ENCODE measurements at regions not wholly inside any gene's neighbourhood (a gene's known extent, or its start where the extent isn't known, plus 50 kb on each side); places are given as distances from the start of the nearest gene placed in this dataset.

DNA sequence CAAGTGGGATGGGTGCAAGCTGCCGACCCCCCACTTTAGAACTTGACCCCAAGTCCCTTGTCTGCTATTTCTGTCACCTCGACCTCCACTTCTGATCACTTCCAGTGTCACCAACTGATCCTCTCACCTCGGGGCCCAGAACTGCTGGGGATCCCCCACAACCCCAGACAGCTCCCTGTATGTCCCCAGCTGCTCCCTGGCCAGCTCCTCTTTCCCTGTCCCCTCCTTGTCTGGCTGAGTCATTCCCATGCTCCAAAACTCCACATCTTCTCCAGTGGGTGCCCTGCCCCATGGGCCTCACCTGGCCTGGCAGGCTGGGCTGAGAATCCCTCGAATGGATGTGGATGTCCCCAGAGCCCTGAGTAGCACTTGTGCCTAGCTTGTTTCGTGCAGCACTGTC, 154.3 kb upstream of the PCBD1 start:
- H3K4me1 Mint-ChIP-seq, result peaks cover 78% of the 10 kb centered on the region
- TF ChIP-seq, protein P1, sequence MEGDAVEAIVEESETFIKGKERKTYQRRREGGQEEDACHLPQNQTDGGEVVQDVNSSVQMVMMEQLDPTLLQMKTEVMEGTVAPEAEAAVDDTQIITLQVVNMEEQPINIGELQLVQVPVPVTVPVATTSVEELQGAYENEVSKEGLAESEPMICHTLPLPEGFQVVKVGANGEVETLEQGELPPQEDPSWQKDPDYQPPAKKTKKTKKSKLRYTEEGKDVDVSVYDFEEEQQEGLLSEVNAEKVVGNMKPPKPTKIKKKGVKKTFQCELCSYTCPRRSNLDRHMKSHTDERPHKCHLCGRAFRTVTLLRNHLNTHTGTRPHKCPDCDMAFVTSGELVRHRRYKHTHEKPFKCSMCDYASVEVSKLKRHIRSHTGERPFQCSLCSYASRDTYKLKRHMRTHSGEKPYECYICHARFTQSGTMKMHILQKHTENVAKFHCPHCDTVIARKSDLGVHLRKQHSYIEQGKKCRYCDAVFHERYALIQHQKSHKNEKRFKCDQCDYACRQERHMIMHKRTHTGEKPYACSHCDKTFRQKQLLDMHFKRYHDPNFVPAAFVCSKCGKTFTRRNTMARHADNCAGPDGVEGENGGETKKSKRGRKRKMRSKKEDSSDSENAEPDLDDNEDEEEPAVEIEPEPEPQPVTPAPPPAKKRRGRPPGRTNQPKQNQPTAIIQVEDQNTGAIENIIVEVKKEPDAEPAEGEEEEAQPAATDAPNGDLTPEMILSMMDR (IDR thresholded peaks at IDR 0.05), result no peak
- H3K9me3 Mint-ChIP-seq, result no peaks in the 10 kb centered on the region
- peaks cover 18% of the 10 kb centered on the region for H3K27me3 Mint-ChIP-seq (ENCODE audit: low read depth, poor library complexity)
- H3K4me3 Mint-ChIP-seq, result no peak overlapping the region
- H3K36me3 Mint-ChIP-seq (ENCODE audit: low read depth), result no peaks in the 10 kb centered on the region
- no peak for DNase-seq
- H3K27ac Mint-ChIP-seq, result no peak overlapping the region

- no peaks in the 10 kb centered on the region for H3K9me3 Mint-ChIP-seq
- H3K4me3 Mint-ChIP-seq, result no peak overlapping the region
- no peak for DNase-seq
- no peaks in the 10 kb centered on the region for H3K36me3 Mint-ChIP-seq (ENCODE audit: low read depth)
- H3K27me3 Mint-ChIP-seq (ENCODE audit: low read depth, poor library complexity), result peaks cover 17% of the 10 kb centered on the region
- peaks cover 79% of the 10 kb centered on the region for H3K4me1 Mint-ChIP-seq
- TF ChIP-seq, protein P1 (IDR thresholded peaks at IDR 0.05), result no peak
- H3K27ac Mint-ChIP-seq, result no peak overlapping the region
These were observed 155.5 kb upstream of the PCBD1 start for GRCh38 chr10:71043858-71044257.

GRCh38 chr10:71044720-71045119, 156.4 kb upstream of the PCBD1 start:
- peaks cover 17% of the 10 kb centered on the region for H3K27me3 Mint-ChIP-seq (ENCODE audit: low read depth, poor library complexity)
- TF ChIP-seq, protein P1 (IDR thresholded peaks at IDR 0.05), result no peak
- H3K27ac Mint-ChIP-seq, result peak overlapping the region; percentile 85
- DNase-seq, result no peak
- H3K4me3 Mint-ChIP-seq, result peak overlapping the region; percentile 44
- peaks cover 87% of the 10 kb centered on the region for H3K4me1 Mint-ChIP-seq
- H3K9me3 Mint-ChIP-seq, result no peaks in the 10 kb centered on the region
- H3K36me3 Mint-ChIP-seq (ENCODE audit: low read depth), result no peaks in the 10 kb centered on the region

DNA sequence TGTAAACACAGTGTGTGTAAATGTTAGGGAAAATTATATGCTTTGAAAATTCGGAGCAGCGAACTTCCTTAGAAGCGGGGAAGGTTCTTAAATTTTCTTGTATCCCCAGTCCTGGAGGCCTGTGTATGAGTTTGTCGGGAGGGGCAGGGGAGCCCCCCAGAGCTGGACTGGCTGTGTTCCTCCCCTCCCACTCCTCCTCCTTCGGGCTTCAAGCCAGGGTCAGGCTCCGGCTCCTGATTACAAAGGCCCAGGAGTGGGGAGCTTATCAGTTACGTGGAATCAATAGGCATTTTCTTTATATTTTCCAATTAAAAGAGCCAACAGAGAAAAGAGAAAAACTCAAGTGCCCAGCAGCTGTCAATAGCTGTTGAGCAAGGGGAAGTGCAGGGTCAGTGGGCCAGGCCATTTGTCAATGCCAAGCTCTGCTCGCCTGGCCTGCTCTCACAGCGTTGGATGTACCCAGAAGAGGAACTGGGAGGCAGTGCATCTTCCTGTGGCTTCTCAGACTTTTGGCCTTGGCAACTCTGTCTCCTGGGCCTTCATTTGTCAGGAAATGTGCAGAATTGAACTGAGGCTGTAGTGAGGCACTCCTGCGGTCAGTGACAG, 156.9 kb upstream of the PCBD1 start:
- peak; percentile 63 for DNase-seq
- Mint-ChIP-seq H3K36me3 (ENCODE audit: low read depth) (no peaks in the 10 kb centered on the region), H3K4me3 (peak overlapping the region; percentile 44), H3K27ac (peak overlapping the region; percentile 85), H3K9me3 (no peaks in the 10 kb centered on the region), H3K27me3 (ENCODE audit: low read depth, poor library complexity) (peaks cover 21% of the 10 kb centered on the region), H3K4me1 (peaks cover 86% of the 10 kb centered on the region)
- TF ChIP-seq, protein P1 (IDR thresholded peaks at IDR 0.05), result no peak

DNA sequence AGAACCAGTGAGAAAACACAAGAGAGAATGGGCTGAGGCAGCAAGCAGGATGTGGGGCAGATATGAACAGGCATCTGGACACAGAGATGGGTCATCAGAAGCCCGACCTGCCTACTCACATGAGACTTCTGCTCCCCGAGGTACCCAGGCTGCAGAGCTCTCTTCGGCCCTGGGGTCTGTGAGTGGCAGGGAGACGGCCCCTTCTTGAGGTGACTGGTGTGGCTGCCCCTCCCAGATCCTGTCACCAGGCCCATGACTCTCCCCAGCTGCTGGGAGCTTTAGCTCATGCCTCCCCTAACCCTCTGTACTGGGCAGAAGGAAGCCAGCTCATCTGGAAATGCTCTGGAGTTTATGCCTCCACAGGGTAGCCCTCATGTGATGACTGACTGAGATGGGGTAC, 157.6 kb upstream of the PCBD1 start:
- DNase-seq, result no peak
- Mint-ChIP-seq H3K4me1 (peaks cover 79% of the 10 kb centered on the region), H3K9me3 (no peaks in the 10 kb centered on the region), H3K27ac (peak overlapping the region; percentile 33), H3K4me3 (peak overlapping the region; percentile 25), H3K36me3 (ENCODE audit: low read depth) (no peaks in the 10 kb centered on the region), H3K27me3 (ENCODE audit: low read depth, poor library complexity) (peaks cover 21% of the 10 kb centered on the region)
- TF ChIP-seq, protein P1 (IDR thresholded peaks at IDR 0.05), result no peak

- no peaks in the 10 kb centered on the region for H3K36me3 Mint-ChIP-seq (ENCODE audit: low read depth)
- H3K27me3 Mint-ChIP-seq (ENCODE audit: low read depth, poor library complexity), result peaks cover 21% of the 10 kb centered on the region
- TF ChIP-seq, protein P1 (IDR thresholded peaks at IDR 0.05), result no peak
- DNase-seq, result no peak
- no peak overlapping the region for H3K27ac Mint-ChIP-seq
- H3K4me3 Mint-ChIP-seq, result no peak overlapping the region
- H3K9me3 Mint-ChIP-seq, result no peaks in the 10 kb centered on the region
- peaks cover 73% of the 10 kb centered on the region for H3K4me1 Mint-ChIP-seq
These were observed 158.4 kb upstream of the PCBD1 start for GRCh38 chr10:71046747-71047146.

All from nephron progenitor cell (in vitro differentiated cells).